ENCODE measurements at regions not wholly inside any gene's neighbourhood (a gene's known extent, or its start where the extent isn't known, plus 50 kb on each side); places are given as distances from the start of the nearest gene placed in this dataset.

- H3K36me3 ChIP-seq = no peaks in the 10 kb centered on the region
- no peaks in the 10 kb centered on the region for H3K9me3 ChIP-seq
- no peak overlapping the region for H3K27ac ChIP-seq
- DNase-seq = no peak
- H3K4me3 ChIP-seq = no peak overlapping the region
- TF ChIP-seq POLR2A (IDR thresholded peaks at IDR 0.05) (no peak), CTCF (IDR thresholded peaks at IDR 0.05) (no peak)
- H3K4me1 ChIP-seq = no peaks in the 10 kb centered on the region
- no peaks in the 10 kb centered on the region for H3K27me3 ChIP-seq
Observed at GRCh38 chr13:34040863-34041262, 222.9 kb downstream of the RFC3 start.

DNA sequence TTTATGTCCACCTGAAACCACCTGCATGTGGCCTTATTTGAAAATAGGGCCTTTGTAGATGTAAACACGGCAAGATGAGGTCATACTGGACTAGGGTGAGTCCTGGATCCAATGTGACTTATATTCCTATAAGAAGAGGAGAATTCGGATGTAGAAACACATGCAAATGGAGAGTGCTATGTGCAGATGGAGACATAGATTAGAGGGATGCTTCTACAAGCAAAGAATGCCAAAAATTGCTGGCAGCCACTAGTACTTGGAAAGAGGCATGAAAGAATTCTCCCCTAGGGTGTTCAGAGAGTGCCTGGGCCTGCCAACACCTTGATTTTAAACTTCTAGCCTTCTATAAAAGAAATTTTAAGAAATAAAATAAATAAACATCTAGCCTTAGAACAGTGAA lies 226.1 kb downstream of the RFC3 start:
- TF ChIP-seq CTCF (IDR thresholded peaks at IDR 0.05) (no peak), POLR2A (IDR thresholded peaks at IDR 0.05) (no peak)
- no peak for DNase-seq
- Histone ChIP-seq H3K4me1 (no peaks in the 10 kb centered on the region), H3K36me3 (no peaks in the 10 kb centered on the region), H3K27me3 (no peaks in the 10 kb centered on the region), H3K4me3 (no peak overlapping the region), H3K27ac (no peak overlapping the region), H3K9me3 (no peaks in the 10 kb centered on the region)

DNA sequence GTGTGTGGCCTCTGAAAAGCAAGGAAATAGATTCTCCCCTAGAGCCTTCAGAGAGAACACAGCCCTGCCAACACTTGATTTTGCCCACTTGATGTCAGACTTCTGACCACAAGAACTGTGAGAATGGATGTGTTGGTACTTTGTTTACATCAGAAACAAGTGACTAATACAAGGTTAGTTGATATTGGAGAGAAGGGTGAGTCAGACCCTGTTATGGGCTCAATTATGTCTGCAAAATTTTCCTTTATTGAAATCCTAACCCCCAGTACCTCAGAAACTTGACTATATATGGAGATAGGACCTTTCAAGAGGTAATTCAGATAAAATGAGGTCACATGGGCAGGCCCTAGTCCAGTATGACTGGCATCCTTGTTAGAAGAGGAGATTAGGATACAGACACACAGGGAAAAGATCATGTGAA lies 226.7 kb downstream of the RFC3 start:
- Histone ChIP-seq H3K4me3 (no peak overlapping the region), H3K9me3 (no peaks in the 10 kb centered on the region), H3K4me1 (no peaks in the 10 kb centered on the region), H3K27me3 (no peaks in the 10 kb centered on the region), H3K36me3 (no peaks in the 10 kb centered on the region), H3K27ac (no peak overlapping the region)
- DNase-seq = no peak
- TF ChIP-seq POLR2A (IDR thresholded peaks at IDR 0.05) (no peak), CTCF (IDR thresholded peaks at IDR 0.05) (no peak)

GRCh38 chr13:34046457-34046856 lies 228.5 kb downstream of the RFC3 start:
- H3K4me3 ChIP-seq = no peak overlapping the region
- no peak overlapping the region for H3K27ac ChIP-seq
- H3K36me3 ChIP-seq = no peaks in the 10 kb centered on the region
- no peaks in the 10 kb centered on the region for H3K27me3 ChIP-seq
- H3K4me1 ChIP-seq = no peaks in the 10 kb centered on the region
- H3K9me3 ChIP-seq = no peaks in the 10 kb centered on the region
- TF ChIP-seq POLR2A (IDR thresholded peaks at IDR 0.05) (no peak), CTCF (IDR thresholded peaks at IDR 0.05) (no peak)
- no peak for DNase-seq

GRCh38 chr13:34048652-34049051 lies 230.7 kb downstream of the RFC3 start:
- no peak overlapping the region for H3K4me3 ChIP-seq
- no peaks in the 10 kb centered on the region for H3K27me3 ChIP-seq
- no peaks in the 10 kb centered on the region for H3K9me3 ChIP-seq
- no peak overlapping the region for H3K27ac ChIP-seq
- no peaks in the 10 kb centered on the region for H3K4me1 ChIP-seq
- DNase-seq = no peak
- H3K36me3 ChIP-seq = no peaks in the 10 kb centered on the region
- TF ChIP-seq POLR2A (IDR thresholded peaks at IDR 0.05) = no peak
- TF ChIP-seq CTCF (IDR thresholded peaks at IDR 0.05) = no peak

GRCh38 chr13:34056733-34057258 lies 238.8 kb downstream of the RFC3 start:
- Histone ChIP-seq H3K4me3 (no peak overlapping the region), H3K9me3 (no peaks in the 10 kb centered on the region), H3K27ac (no peak overlapping the region), H3K36me3 (no peaks in the 10 kb centered on the region), H3K27me3 (no peaks in the 10 kb centered on the region), H3K4me1 (no peaks in the 10 kb centered on the region)
- DNase-seq = no peak
- TF ChIP-seq POLR2A (IDR thresholded peaks at IDR 0.05) = no peak
- no peak for TF ChIP-seq CTCF (IDR thresholded peaks at IDR 0.05)

All from Peyer's patch (tissue), 4 donors.